ENCODE measurements at regions not wholly inside any gene's neighbourhood (a gene's known extent, or its start where the extent isn't known, plus 50 kb on each side); places are given as distances from the start of the nearest gene placed in this dataset.

- Histone ChIP-seq H2AFZ (ENCODE audit: low read length) (no peak overlapping the region), H4K20me1 (ENCODE audit: insufficient read depth, low read length) (no peaks in the 10 kb centered on the region), H3K9ac (ENCODE audit: insufficient read depth, low read depth, low read length) (no peak overlapping the region), H3K27me3 (ENCODE audit: control insufficient read depth in 1 of 2, insufficient read depth in 2 of 2, low read length in 2 of 2) (no peaks in the 10 kb centered on the region; a peak in 1 of 5 replicates), H3K27ac (ENCODE audit: extremely low read length, insufficient read depth, low read length) (no peak overlapping the region), H3K36me3 (replicated peaks in 1 of 2; ENCODE audit: control insufficient read depth in 1 of 2, insufficient read depth in 2 of 2, low read length in 2 of 2) (no peaks in the 10 kb centered on the region), H3K4me1 (ENCODE audit: insufficient read depth, low read length) (no peaks in the 10 kb centered on the region), H3K4me3 (replicated peaks in 1 of 3; ENCODE audit: insufficient read depth in 1 of 3, low read depth in 2 of 3, low read length in 3 of 3) (no peak overlapping the region), H3K4me2 (ENCODE audit: low read depth, low read length) (no peak overlapping the region), H3K79me2 (ENCODE audit: insufficient read depth, low read length) (no peaks in the 10 kb centered on the region), H3K9me3 (ENCODE audit: low read length) (no peaks in the 10 kb centered on the region)
- TF ChIP-seq GLMP (CRISPR knock-in tag; IDR thresholded peaks at IDR 0.05; ENCODE audit: borderline replicate concordance) = no peak
- TF ChIP-seq KDM5A (IDR thresholded peaks at IDR 0.05; ENCODE audit: borderline replicate concordance, low read length) = no peak
- TF ChIP-seq ZNF549 (CRISPR knock-in tag; IDR thresholded peaks at IDR 0.05) = no peak
- no peak for TF ChIP-seq RORA (CRISPR knock-in tag; IDR thresholded peaks at IDR 0.05)
- no peak for TF ChIP-seq FOSL1 (CRISPR knock-in tag; IDR thresholded peaks at IDR 0.05; ENCODE audit: borderline replicate concordance)
- TF ChIP-seq HOXA5 (CRISPR knock-in tag; IDR thresholded peaks at IDR 0.05) = no peak
- no peak for TF ChIP-seq ZNF362 (CRISPR knock-in tag; IDR thresholded peaks at IDR 0.05; ENCODE audit: borderline replicate concordance)
- no peak for TF ChIP-seq PREB (CRISPR knock-in tag; IDR thresholded peaks at IDR 0.05)
- no peak for TF ChIP-seq PTBP1 (IDR thresholded peaks at IDR 0.05; ENCODE audit: low read depth, low read length, poor library complexity, severe bottlenecking)
- TF ChIP-seq ATF6 (CRISPR knock-in tag; conservative IDR thresholded peaks at IDR 0.05) = no peak
- 0% methylated on average over 1 of the region's 1 CpG for WGBS (ENCODE audit: low lambda C conversion rate)
- in situ Hi-C loops (cut with HindIII; ENCODE audit: extremely low pct_ligation_motif_present, low pct_unique_long_range_greater_than_20kb) (no loop called here), intact Hi-C loops (cut with micrococcal nuclease; ENCODE audit: unreplicated experiment) (no loop called here)
- BruUV-seq (replicated peaks) = no TSS peak
- ATAC-seq (no peak), FAIRE-seq (no peak), DNase-seq (ENCODE audit: low spot score) (no peak)
- ChIA-PET POLR2A (no interaction called here), CTCF (ENCODE audit: low intra/inter-chr PET ratio, low total read pairs) (no interaction called here)
Measured at GRCh38 chr7:31254926-31255325, 85.6 kb downstream of the NEUROD6 start.

Measured in HepG2 (cell line).